ENCODE measurements at regions not wholly inside any gene's neighbourhood (a gene's known extent, or its start where the extent isn't known, plus 50 kb on each side); places are given as distances from the start of the nearest gene placed in this dataset.

GRCh38 chr3:127408684-127409420 is 121.0 kb upstream of the PRR20G start:
- Histone ChIP-seq H3K9me3 (ENCODE audit: low read length) (no peaks in the 10 kb centered on the region), H3K36me3 (ENCODE audit: insufficient read depth, low read length) (no peaks in the 10 kb centered on the region), H3K27me3 (ENCODE audit: insufficient read depth, low read length) (no peaks in the 10 kb centered on the region), H3K79me2 (ENCODE audit: insufficient read depth, low read length) (no peaks in the 10 kb centered on the region), H3K9ac (ENCODE audit: low read length) (no peak overlapping the region), H3K27ac (ENCODE audit: low read depth, low read length, poor library complexity, severe bottlenecking) (no peak overlapping the region), H4K20me1 (ENCODE audit: insufficient read depth, low read length) (no peaks in the 10 kb centered on the region), H3F3A (ENCODE audit: insufficient read depth, low read length) (no peaks in the 10 kb centered on the region), H3K4me1 (ENCODE audit: insufficient read depth, low read length, severe bottlenecking) (no peaks in the 10 kb centered on the region), H3K4me3 (ENCODE audit: low read depth, low read length, poor library complexity, severe bottlenecking) (no peak overlapping the region), H2AFZ (ENCODE audit: low read length) (no peak overlapping the region), H3K9me2 (ENCODE audit: low read depth, low read length) (no peaks in the 10 kb centered on the region), H3K4me2 (ENCODE audit: low read length) (no peak overlapping the region)
- TF ChIP-seq EZH2 (IDR thresholded peaks at IDR 0.05; ENCODE audit: borderline replicate concordance, low read length) (no peak), CTCF (IDR thresholded peaks at IDR 0.05; ENCODE audit: low read length) (no peak)

DNA sequence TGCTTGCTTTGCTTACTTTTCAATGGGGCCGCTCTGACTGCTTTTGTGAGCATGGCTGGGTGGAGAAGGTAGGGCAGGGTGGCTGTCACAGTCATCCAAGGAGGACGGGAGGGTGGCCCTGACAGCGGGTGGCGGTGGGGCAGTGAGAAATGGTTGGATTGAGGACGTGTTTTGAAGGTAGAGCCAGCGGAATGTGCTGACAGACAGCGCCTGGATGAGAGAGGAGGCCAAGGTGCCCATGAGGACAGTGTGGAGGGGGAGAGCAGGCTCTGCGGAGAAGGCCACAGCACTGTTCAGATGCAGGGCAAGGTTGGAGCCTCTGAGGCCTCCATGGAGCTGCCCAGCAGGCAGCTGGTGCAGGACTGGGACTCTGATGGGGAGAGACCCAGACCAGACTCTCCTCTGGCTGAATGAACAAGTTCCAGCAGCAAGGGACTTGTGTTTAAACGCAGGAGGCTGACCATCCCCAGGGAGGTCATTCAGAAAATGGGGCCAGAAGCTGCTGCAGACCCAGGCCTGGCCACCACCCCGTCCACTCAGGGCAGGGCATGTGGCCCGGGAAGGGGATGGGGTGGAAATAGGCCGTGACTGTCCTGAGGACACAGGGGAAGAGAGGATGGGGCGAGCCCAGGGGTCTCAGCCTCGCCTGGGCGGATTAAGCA is 120.3 kb upstream of the PRR20G start:
- Histone ChIP-seq H3K79me2 (ENCODE audit: insufficient read depth, low read length) (no peaks in the 10 kb centered on the region), H3K36me3 (ENCODE audit: insufficient read depth, low read length) (no peaks in the 10 kb centered on the region), H3K4me1 (ENCODE audit: insufficient read depth, low read length, severe bottlenecking) (no peaks in the 10 kb centered on the region), H3K4me3 (ENCODE audit: low read depth, low read length, poor library complexity, severe bottlenecking) (no peak overlapping the region), H3K9me3 (ENCODE audit: low read length) (no peaks in the 10 kb centered on the region), H3K27me3 (ENCODE audit: insufficient read depth, low read length) (no peaks in the 10 kb centered on the region), H4K20me1 (ENCODE audit: insufficient read depth, low read length) (no peaks in the 10 kb centered on the region), H2AFZ (ENCODE audit: low read length) (no peak overlapping the region), H3K4me2 (ENCODE audit: low read length) (no peak overlapping the region), H3K9ac (ENCODE audit: low read length) (no peak overlapping the region), H3K27ac (ENCODE audit: low read depth, low read length, poor library complexity, severe bottlenecking) (no peak overlapping the region), H3F3A (ENCODE audit: insufficient read depth, low read length) (no peaks in the 10 kb centered on the region), H3K9me2 (ENCODE audit: low read depth, low read length) (no peaks in the 10 kb centered on the region)
- TF ChIP-seq EZH2 (IDR thresholded peaks at IDR 0.05; ENCODE audit: borderline replicate concordance, low read length) = no peak
- no peak for TF ChIP-seq CTCF (IDR thresholded peaks at IDR 0.05; ENCODE audit: low read length)

GRCh38 chr3:127407026-127407939 is 119.4 kb upstream of the PRR20G start:
- Histone ChIP-seq H4K20me1 (ENCODE audit: insufficient read depth, low read length) (no peaks in the 10 kb centered on the region), H3K4me2 (ENCODE audit: low read length) (no peak overlapping the region), H3K36me3 (ENCODE audit: insufficient read depth, low read length) (no peaks in the 10 kb centered on the region), H3K9me3 (ENCODE audit: low read length) (no peaks in the 10 kb centered on the region), H3F3A (ENCODE audit: insufficient read depth, low read length) (no peaks in the 10 kb centered on the region), H3K9ac (ENCODE audit: low read length) (no peak overlapping the region), H2AFZ (ENCODE audit: low read length) (no peak overlapping the region), H3K4me3 (ENCODE audit: low read depth, low read length, poor library complexity, severe bottlenecking) (no peak overlapping the region), H3K27me3 (ENCODE audit: insufficient read depth, low read length) (no peaks in the 10 kb centered on the region), H3K27ac (ENCODE audit: low read depth, low read length, poor library complexity, severe bottlenecking) (no peak overlapping the region), H3K79me2 (ENCODE audit: insufficient read depth, low read length) (no peaks in the 10 kb centered on the region), H3K9me2 (ENCODE audit: low read depth, low read length) (no peaks in the 10 kb centered on the region), H3K4me1 (ENCODE audit: insufficient read depth, low read length, severe bottlenecking) (no peaks in the 10 kb centered on the region)
- TF ChIP-seq CTCF (IDR thresholded peaks at IDR 0.05; ENCODE audit: low read length) (no peak), EZH2 (IDR thresholded peaks at IDR 0.05; ENCODE audit: borderline replicate concordance, low read length) (no peak)

Measured in OCI-LY1 (cell line).